DOHH2 (cell line): ENCODE measurements at regions not wholly inside any gene's neighbourhood (a gene's known extent, or its start where the extent isn't known, plus 50 kb on each side); places are given as distances from the start of the nearest gene placed in this dataset.

ENCODE experiments used
- H3F3A ChIP-seq: fragments of 200-600 bp; sonication (generic), shearing (Covaris generic); 2 replicates; pipeline ENCODE4 v1.6.0; 2016; ENCODE audit warnings: antibody characterized with exemption, mild to moderate bottlenecking; ENCODE audit not compliant: control insufficient read depth, insufficient read depth
- H3K27ac ChIP-seq: fragments of 200-600 bp; sonication (generic); 2 replicates; pipeline ENCODE4 v1.5.1; 2014; ENCODE audit warnings: low read depth, mild to moderate bottlenecking, low read length, moderate library complexity
- H3K27me3 ChIP-seq: fragments of 200-600 bp; sonication (generic); 2 replicates; pipeline ENCODE4 v1.6.1; 2014; ENCODE audit warnings: mild to moderate bottlenecking, low read length, mixed read lengths; ENCODE audit not compliant: control insufficient read depth
- H3K36me3 ChIP-seq: fragments of 200-600 bp; sonication (generic); 2 replicates; pipeline ENCODE4 v1.6.1; 2014; ENCODE audit warnings: mild to moderate bottlenecking, low read length, moderate library complexity, mixed read lengths; ENCODE audit not compliant: control insufficient read depth
- H3K4me1 ChIP-seq: fragments of 200-600 bp; sonication (generic); 2 replicates; pipeline ENCODE4 v1.6.1; 2014; ENCODE audit warnings: mild to moderate bottlenecking, low read length, mixed read lengths; ENCODE audit not compliant: control insufficient read depth
- H3K4me2 ChIP-seq: fragments of 200-600 bp; sonication (generic); 2 replicates; pipeline ENCODE4 v1.6.0; 2014; ENCODE audit warnings: mild to moderate bottlenecking, low read length, moderate library complexity
- H3K4me3 ChIP-seq: fragments of 200-600 bp; sonication (generic); 2 replicates; pipeline ENCODE4 v1.5.1; 2014; ENCODE audit warnings: mild to moderate bottlenecking, low read length, mixed read lengths
- H3K79me2 ChIP-seq: fragments of 200-600 bp; sonication (generic); 2 replicates; pipeline ENCODE4 v1.6.1; 2014; ENCODE audit warnings: mild to moderate bottlenecking, low read length, mixed read lengths; ENCODE audit not compliant: control insufficient read depth
- H3K9me2 ChIP-seq: fragments of 200-600 bp; sonication (generic); replicated peaks from 2 replicates; pipeline ENCODE4 v1.6.1; 2014; ENCODE audit warnings: mild to moderate bottlenecking, low read length, mixed read lengths; ENCODE audit not compliant: control insufficient read depth
- H3K9me3 ChIP-seq: fragments of 200-600 bp; sonication (generic); 2 replicates; pipeline ENCODE4 v1.6.1; 2014; ENCODE audit warnings: antibody characterized with exemption, low read length, mixed read lengths; ENCODE audit not compliant: control insufficient read depth, insufficient read depth
- H4K20me1 ChIP-seq: fragments of 200-600 bp; sonication (generic); 2 replicates; pipeline ENCODE4 v1.6.0; 2014; ENCODE audit warnings: low read depth, mild to moderate bottlenecking, antibody characterized with exemption, low read length, moderate library complexity; ENCODE audit not compliant: control insufficient read depth, insufficient read depth
- EZH2phosphoT487 ChIP-seq: fragments of 200-600 bp; sonication (generic); IDR thresholded peaks from 2 replicates; pipeline ENCODE4 v1.6.1; 2017; ENCODE audit warnings: borderline replicate concordance, mild to moderate bottlenecking, antibody characterized with exemption, low read length, moderate library complexity, mixed read lengths
- TF ChIP-seq, protein P1 (sequence below): fragments of 200-600 bp; sonication (generic); IDR thresholded peaks from one replicate; pipeline ENCODE4 v1.5.1; 2014; ENCODE audit warnings: antibody characterized with exemption, mild to moderate bottlenecking, low read depth, low read length; ENCODE audit not compliant: poor library complexity, severe bottlenecking

DNA sequence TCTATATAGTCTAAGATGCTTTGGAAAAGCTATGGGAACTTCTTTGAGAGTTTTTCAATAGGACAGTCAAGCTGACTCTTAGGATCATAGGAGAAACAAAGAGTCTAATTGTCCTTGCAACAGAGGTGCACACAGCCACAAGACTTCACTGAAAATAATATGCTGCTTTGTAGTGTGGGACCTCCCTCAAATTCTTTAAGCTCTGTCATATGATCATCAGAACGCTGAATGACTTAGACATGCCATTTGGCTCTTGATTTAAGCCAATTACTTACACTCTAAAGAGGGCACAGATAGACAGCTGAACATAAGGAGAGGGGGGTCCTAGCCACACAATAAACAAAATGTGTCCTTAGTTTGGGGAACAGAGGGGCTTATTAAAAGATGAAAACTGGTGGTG, 818.7 kb upstream of the GJE1 start:
- no peaks in the 10 kb centered on the region for H4K20me1 ChIP-seq
- no peaks in the 10 kb centered on the region for H3K4me1 ChIP-seq
- H3K4me2 ChIP-seq, result no peak overlapping the region
- H3F3A ChIP-seq, result no peaks in the 10 kb centered on the region
- H3K9me3 ChIP-seq, result no peaks in the 10 kb centered on the region
- H3K27ac ChIP-seq, result no peak overlapping the region
- H3K9me2 ChIP-seq, result no peaks in the 10 kb centered on the region
- H3K36me3 ChIP-seq, result no peaks in the 10 kb centered on the region
- TF ChIP-seq, protein P1, sequence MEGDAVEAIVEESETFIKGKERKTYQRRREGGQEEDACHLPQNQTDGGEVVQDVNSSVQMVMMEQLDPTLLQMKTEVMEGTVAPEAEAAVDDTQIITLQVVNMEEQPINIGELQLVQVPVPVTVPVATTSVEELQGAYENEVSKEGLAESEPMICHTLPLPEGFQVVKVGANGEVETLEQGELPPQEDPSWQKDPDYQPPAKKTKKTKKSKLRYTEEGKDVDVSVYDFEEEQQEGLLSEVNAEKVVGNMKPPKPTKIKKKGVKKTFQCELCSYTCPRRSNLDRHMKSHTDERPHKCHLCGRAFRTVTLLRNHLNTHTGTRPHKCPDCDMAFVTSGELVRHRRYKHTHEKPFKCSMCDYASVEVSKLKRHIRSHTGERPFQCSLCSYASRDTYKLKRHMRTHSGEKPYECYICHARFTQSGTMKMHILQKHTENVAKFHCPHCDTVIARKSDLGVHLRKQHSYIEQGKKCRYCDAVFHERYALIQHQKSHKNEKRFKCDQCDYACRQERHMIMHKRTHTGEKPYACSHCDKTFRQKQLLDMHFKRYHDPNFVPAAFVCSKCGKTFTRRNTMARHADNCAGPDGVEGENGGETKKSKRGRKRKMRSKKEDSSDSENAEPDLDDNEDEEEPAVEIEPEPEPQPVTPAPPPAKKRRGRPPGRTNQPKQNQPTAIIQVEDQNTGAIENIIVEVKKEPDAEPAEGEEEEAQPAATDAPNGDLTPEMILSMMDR, result no peak
- no peak for TF ChIP-seq EZH2phosphoT487
- H3K79me2 ChIP-seq, result no peaks in the 10 kb centered on the region
- no peak overlapping the region for H3K4me3 ChIP-seq
- H3K27me3 ChIP-seq, result no peaks in the 10 kb centered on the region

DNA sequence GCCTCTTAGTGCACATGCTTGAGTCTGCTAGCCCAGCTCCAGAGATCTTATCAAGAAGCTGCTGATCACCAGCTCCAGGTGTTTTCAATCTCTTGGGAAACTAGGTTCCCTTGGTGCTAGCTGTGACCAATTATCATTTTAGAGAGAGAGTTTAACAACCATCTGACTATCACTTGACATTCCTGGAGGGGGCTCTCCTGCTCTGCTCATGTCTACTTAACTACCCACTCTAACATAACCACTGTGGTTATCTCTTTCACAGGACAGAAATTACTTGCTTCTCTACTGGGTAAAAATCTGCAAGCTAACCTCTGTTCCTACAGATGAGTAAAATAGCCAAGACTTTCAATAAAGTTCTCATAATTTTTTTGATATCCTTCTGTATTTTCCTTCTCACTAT, 823.4 kb upstream of the GJE1 start:
- Histone ChIP-seq H3K9me3 (no peaks in the 10 kb centered on the region), H3K4me1 (no peaks in the 10 kb centered on the region), H3F3A (no peaks in the 10 kb centered on the region), H3K9me2 (no peaks in the 10 kb centered on the region), H3K4me3 (no peak overlapping the region), H3K4me2 (no peak overlapping the region), H4K20me1 (no peaks in the 10 kb centered on the region), H3K79me2 (no peaks in the 10 kb centered on the region), H3K27me3 (no peaks in the 10 kb centered on the region), H3K27ac (no peak overlapping the region), H3K36me3 (no peaks in the 10 kb centered on the region)
- TF ChIP-seq, protein P1, result no peak
- no peak for TF ChIP-seq EZH2phosphoT487

DNA sequence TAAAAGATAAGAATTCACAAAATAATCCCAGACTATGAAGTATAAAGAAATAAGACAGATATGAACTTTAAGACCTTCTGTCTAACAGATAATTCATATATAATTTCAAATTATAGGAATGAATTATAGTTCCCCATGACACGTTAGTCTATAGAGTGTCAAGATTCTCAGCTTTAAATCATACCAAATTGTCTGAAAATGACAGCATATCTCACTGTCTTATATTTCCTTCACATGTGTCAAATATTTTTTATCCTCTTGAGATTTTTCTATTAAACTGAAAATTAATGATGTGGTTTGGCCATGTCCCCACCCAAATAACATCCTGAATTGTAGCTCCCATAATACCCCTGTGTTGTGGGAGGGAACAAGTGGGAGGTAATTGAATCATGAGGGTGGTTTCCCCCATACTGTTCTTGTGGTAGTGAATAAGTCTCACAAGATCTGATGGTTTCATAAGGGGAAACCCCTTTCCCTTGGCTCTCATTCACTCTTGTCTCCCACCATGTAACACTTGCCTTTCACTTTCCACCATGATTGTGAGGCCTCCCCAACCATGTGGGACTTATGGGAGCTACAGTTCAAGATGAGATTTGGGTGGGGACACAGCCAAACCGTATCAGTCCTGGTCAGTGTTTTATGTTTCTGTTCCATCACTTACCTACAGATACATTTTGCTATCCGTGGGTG, 825.3 kb upstream of the GJE1 start:
- no peaks in the 10 kb centered on the region for H3K36me3 ChIP-seq
- no peak overlapping the region for H3K4me3 ChIP-seq
- H3K4me1 ChIP-seq, result no peaks in the 10 kb centered on the region
- H3K9me3 ChIP-seq, result no peaks in the 10 kb centered on the region
- H3K4me2 ChIP-seq, result no peak overlapping the region
- no peaks in the 10 kb centered on the region for H4K20me1 ChIP-seq
- no peak overlapping the region for H3K27ac ChIP-seq
- H3F3A ChIP-seq, result no peaks in the 10 kb centered on the region
- H3K9me2 ChIP-seq, result no peaks in the 10 kb centered on the region
- H3K27me3 ChIP-seq, result no peaks in the 10 kb centered on the region
- TF ChIP-seq, protein P1, result no peak
- TF ChIP-seq EZH2phosphoT487, result no peak
- H3K79me2 ChIP-seq, result no peaks in the 10 kb centered on the region
